GM13976 (cell line): ENCODE measurements at regions not wholly inside any gene's neighbourhood (a gene's known extent, or its start where the extent isn't known, plus 50 kb on each side); places are given as distances from the start of the nearest gene placed in this dataset.

Experiments used
- DNase-seq: peaks from one replicate; pipeline ENCODE4 v3.0.0; 2012; ENCODE audit warnings: low spot score
- in situ Hi-C: fragments of 300-500 bp; cut with MboI; formaldehyde crosslinking; loops from one replicate; pipeline ENCODE4 v1.12.0; 2022; ENCODE audit warnings: low sequenced_read_pairs, mixed read lengths, inconsistent platforms; ENCODE audit not compliant: unreplicated experiment
- TF ChIP-seq, protein P1 (sequence below): IDR thresholded peaks from 2 replicates; pipeline ENCODE4 v1.5.1; 2012; ENCODE audit warnings: borderline replicate concordance, mild to moderate bottlenecking; ENCODE audit not compliant: insufficient read depth; ENCODE audit errors: extremely low read depth, missing control alignments, control extremely low read depth

- TF ChIP-seq, protein P1, sequence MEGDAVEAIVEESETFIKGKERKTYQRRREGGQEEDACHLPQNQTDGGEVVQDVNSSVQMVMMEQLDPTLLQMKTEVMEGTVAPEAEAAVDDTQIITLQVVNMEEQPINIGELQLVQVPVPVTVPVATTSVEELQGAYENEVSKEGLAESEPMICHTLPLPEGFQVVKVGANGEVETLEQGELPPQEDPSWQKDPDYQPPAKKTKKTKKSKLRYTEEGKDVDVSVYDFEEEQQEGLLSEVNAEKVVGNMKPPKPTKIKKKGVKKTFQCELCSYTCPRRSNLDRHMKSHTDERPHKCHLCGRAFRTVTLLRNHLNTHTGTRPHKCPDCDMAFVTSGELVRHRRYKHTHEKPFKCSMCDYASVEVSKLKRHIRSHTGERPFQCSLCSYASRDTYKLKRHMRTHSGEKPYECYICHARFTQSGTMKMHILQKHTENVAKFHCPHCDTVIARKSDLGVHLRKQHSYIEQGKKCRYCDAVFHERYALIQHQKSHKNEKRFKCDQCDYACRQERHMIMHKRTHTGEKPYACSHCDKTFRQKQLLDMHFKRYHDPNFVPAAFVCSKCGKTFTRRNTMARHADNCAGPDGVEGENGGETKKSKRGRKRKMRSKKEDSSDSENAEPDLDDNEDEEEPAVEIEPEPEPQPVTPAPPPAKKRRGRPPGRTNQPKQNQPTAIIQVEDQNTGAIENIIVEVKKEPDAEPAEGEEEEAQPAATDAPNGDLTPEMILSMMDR, result no peak
- in situ Hi-C loops, result no loop called here
- DNase-seq, result no peak
These were observed 337.0 kb downstream of the IPO8 start for GRCh38 chr12:30358671-30359070.

- in situ Hi-C loops, result no loop called here
- no peak for DNase-seq
- TF ChIP-seq, protein P1, result no peak
These were observed 337.7 kb downstream of the IPO8 start for GRCh38 chr12:30357766-30358490.

DNA sequence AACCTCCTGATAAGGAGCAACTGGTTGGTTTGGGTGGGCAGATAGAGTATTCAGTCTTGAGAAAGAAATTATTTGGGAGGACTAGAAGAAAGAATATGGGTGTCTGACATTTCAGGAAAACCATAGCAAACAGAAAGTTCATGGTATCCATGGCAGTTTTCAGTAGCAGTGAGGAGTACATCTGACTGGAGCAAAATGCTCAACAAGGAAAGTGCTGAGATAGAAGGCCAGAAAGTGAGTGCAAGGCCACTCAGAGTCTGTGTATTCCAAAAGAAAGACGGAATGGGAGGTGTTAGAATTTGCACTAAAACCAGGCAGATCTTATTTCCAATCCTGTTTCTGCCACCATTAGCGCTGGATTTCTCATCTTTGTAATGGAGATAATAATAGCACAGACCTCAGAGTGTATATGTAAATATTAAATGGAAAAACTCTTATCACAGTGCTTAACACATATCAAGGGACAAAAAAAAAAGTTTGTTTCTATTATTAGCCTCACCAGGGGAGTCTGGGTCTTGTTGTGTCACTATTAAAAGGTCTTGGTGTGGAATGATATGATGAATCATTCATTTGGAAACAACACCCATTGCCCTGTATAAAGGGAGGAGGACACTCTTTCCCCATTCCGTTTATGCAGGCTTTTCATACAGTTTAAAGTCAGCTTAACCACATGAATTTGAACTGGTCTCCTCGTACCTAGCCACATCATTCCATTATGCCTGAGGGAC is 349.8 kb downstream of the IPO8 start:
- in situ Hi-C loops, result no loop called here
- TF ChIP-seq, protein P1, result no peak
- DNase-seq, result no peak

GRCh38 chr12:30330565-30330964 is 365.1 kb downstream of the IPO8 start:
- in situ Hi-C loops, result no loop called here
- no peak for DNase-seq
- TF ChIP-seq, protein P1, result no peak

GRCh38 chr12:30329281-30329680 is 366.4 kb downstream of the IPO8 start:
- in situ Hi-C loops, result no loop called here
- TF ChIP-seq, protein P1, result no peak
- no peak for DNase-seq

DNA sequence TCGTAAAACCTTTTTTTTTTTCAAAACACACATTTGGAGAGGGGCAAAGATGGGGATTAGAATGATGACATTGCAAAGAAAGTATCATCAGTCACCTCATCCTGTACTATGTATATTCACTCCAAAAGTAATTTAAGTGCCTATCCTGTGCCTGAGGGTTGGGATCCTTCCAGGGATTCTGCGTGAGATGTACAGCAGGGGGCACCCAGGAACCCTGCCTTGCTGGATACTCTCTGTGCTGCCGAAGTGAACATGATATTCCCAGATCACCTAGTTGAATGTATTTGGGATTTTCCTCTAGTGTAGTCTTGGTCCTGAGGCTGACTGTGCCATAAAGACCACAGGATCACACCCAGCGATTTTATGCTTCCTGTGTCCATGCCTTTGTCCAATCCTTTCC is 372.7 kb downstream of the IPO8 start:
- TF ChIP-seq, protein P1, result no peak

DNA sequence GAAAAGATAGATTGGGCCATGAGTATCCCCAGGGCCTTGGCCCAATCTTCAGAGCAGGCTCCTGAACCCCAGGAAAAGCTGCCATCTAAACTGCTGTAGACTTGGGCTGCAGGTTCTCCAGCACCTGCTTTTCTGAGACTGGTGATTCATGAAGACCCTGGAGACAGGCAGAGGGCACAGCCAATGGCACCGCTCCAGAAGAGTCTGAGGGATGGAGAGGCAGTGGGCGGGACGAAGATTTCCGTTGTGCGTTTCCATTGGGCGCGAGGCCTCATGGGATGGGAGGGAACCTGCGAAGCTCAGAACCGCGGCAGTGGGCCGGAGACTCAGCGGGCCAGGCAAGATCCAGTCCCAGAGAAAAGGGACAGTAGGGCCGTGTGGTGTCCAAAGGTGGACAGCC is 375.1 kb downstream of the IPO8 start:
- in situ Hi-C loops, result no loop called here

More for the DNA sequence above, 372.7 kb downstream of the IPO8 start:
- in situ Hi-C loops, result no loop called here
- DNase-seq, result no peak

More for the DNA sequence above, 375.1 kb downstream of the IPO8 start:
- TF ChIP-seq, protein P1, result no peak
- no peak for DNase-seq
